Neuronal stem cell (in vitro differentiated cells): ENCODE measurements at regions not wholly inside any gene's neighbourhood (a gene's known extent, or its start where the extent isn't known, plus 50 kb on each side); places are given as distances from the start of the nearest gene placed in this dataset.
A peak's percentile ranks its signal among the peaks of the same experiment; 100 is the strongest.

Source experiments
- DNase-seq: peaks from one replicate; pipeline ENCODE4 v3.0.0-alpha.2; 2013; ENCODE audit warnings: low spot score
- H2AFZ ChIP-seq: one replicate; pipeline ENCODE4 v1.6.1; 2013; ENCODE audit warnings: mild to moderate bottlenecking, low read length, inconsistent platforms
- H2AK5ac ChIP-seq: 2 replicates; pipeline ENCODE4 v1.6.1; 2013; ENCODE audit warnings: low read depth, mild to moderate bottlenecking, inconsistent platforms, low read length, moderate library complexity, mixed read lengths
- H2BK120ac ChIP-seq: 2 replicates; pipeline ENCODE4 v1.6.1; 2013; ENCODE audit warnings: low read depth, mild to moderate bottlenecking, inconsistent platforms, low read length, moderate library complexity, mixed read lengths
- H2BK12ac ChIP-seq: one replicate; pipeline ENCODE4 v1.6.1; 2013; ENCODE audit warnings: low read length, inconsistent platforms
- H2BK15ac ChIP-seq: 2 replicates; pipeline ENCODE4 v1.6.1; 2013; ENCODE audit warnings: mild to moderate bottlenecking, low read length, inconsistent platforms, mixed read lengths
- H2BK5ac ChIP-seq: one replicate; pipeline ENCODE4 v1.6.1; 2013; ENCODE audit warnings: inconsistent platforms, mild to moderate bottlenecking, low read length, moderate library complexity
- H3K14ac ChIP-seq: one replicate; pipeline ENCODE4 v1.6.1; 2013; ENCODE audit warnings: low read length, inconsistent platforms
- H3K18ac ChIP-seq: 2 replicates; pipeline ENCODE4 v1.6.1; 2013; ENCODE audit warnings: low read length, inconsistent platforms
- H3K23ac ChIP-seq: 2 replicates; pipeline ENCODE4 v1.6.1; 2013; ENCODE audit warnings: low read depth, mild to moderate bottlenecking, mixed read lengths, low read length, inconsistent platforms; ENCODE audit not compliant: poor library complexity
- H3K27ac ChIP-seq: replicated peaks from 3 replicates; pipeline ENCODE4 v1.5.1; 2013; ENCODE audit warnings: low read length, inconsistent platforms
- H3K27me3 ChIP-seq, 3 experiments: 2 replicates each; pipeline ENCODE4 v1.6.1; 2013; ENCODE audit warnings: low read length in 3 of 3, mild to moderate bottlenecking in 2 of 3, inconsistent platforms in 1 of 3, low read depth in 1 of 3, mixed read lengths in 1 of 3, moderate library complexity in 1 of 3; ENCODE audit not compliant: control insufficient read depth in 3 of 3, insufficient read depth in 3 of 3
- H3K36me3 ChIP-seq, 2 donors: replicated peaks in 1 of 2; 2 replicates each; pipeline ENCODE4 v1.6.1; 2013; ENCODE audit warnings: low read length in 2 of 2; ENCODE audit not compliant: control insufficient read depth in 2 of 2, insufficient read depth in 2 of 2
- H3K4ac ChIP-seq: 2 replicates; pipeline ENCODE4 v1.6.1; 2013; ENCODE audit warnings: inconsistent platforms, mild to moderate bottlenecking, low read length, moderate library complexity
- H3K4me1 ChIP-seq, 2 donors: 1 replicate in 1 of 2; 2 replicates in 1 of 2; pipeline ENCODE4 v1.6.1; 2013; ENCODE audit warnings: low read length in 2 of 2, low read depth in 1 of 2; ENCODE audit not compliant: control insufficient read depth in 2 of 2, insufficient read depth in 1 of 2
- H3K4me2 ChIP-seq: one replicate; pipeline ENCODE4 v1.6.1; 2013; ENCODE audit warnings: mild to moderate bottlenecking, low read length, inconsistent platforms; ENCODE audit not compliant: insufficient read depth, poor library complexity, severe bottlenecking
- H3K4me3 ChIP-seq, 2 donors: 2 replicates each; pipeline ENCODE4 v1.5.1; 2013; ENCODE audit warnings: low read length in 2 of 2, mild to moderate bottlenecking in 2 of 2, inconsistent platforms in 1 of 2, moderate library complexity in 1 of 2
- H3K79me1 ChIP-seq: one replicate; pipeline ENCODE4 v1.6.1; 2013; ENCODE audit warnings: low read depth, mild to moderate bottlenecking, inconsistent platforms, low read length, moderate library complexity
- H3K9ac ChIP-seq: one replicate; pipeline ENCODE4 v1.6.1; 2013; ENCODE audit warnings: mild to moderate bottlenecking, low read depth, low read length, inconsistent platforms; ENCODE audit not compliant: poor library complexity
- H3K9me3 ChIP-seq, 2 donors: replicated peaks in 1 of 2; 2 replicates each; pipeline versions ENCODE3 to v1.6.1; 2013; ENCODE audit warnings: low read length in 2 of 2, mild to moderate bottlenecking in 2 of 2, inconsistent platforms in 1 of 2, low read depth in 1 of 2, mixed read lengths in 1 of 2, moderate library complexity in 1 of 2; ENCODE audit not compliant: control insufficient read depth in 2 of 2, insufficient read depth in 1 of 2
- H4K8ac ChIP-seq: one replicate; pipeline ENCODE4 v1.6.1; 2013; ENCODE audit warnings: low read depth, mild to moderate bottlenecking, inconsistent platforms, low read length, moderate library complexity
- H4K91ac ChIP-seq: one replicate; pipeline ENCODE4 v1.6.1; 2013; ENCODE audit warnings: low read length, low read depth, mild to moderate bottlenecking, inconsistent platforms; ENCODE audit not compliant: poor library complexity
- WGBS, 2 donors: extraction: QIAGEN DNeasy Blood & Tissue Kit; methylation state at CpG; one replicate each; pipeline ENCODE4 v1.1.7; 2013; ENCODE audit warnings: missing lambda C conversion rate in 2 of 2, mixed read lengths in 1 of 2; ENCODE audit not compliant: insufficient read length in 2 of 2, insufficient replicate concordance in 1 of 2; ENCODE audit errors: extremely low coverage in 2 of 2; 5-methylcytosine and 5-hydroxymethylcytosine counted together

DNA sequence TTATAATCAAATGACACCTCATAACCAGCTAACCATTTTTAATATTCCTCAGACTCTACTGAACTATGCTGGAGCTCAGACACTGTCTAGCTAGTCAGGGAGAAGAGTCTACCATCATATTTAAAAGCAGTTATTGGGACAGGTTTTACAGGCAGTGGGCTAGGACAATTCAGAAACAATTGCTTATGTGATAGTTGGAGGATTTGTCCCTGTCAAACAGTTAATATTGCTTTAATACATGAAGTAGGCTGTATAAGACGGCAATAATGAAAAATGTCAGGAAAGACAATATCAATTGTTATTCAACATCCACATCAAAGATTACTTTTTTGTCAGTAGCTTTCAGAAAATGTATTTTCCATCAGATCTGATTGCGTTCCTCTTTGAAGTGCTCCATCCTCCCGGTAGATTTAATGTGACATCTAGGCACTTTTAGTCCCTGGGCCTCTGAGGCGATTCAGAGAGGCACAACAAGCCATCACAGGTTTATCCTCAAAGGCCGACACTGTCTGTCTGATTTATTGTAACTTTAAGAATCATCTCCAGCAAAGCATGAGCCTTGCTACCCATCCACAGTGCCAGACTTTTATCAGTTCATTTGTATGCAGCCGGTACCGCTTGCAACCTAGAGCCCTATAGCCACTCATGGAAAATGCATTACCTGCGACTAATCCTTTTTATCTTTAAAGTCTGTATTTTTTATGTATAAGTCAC lies 152.2 kb downstream of the PSAT1 start:
- Histone ChIP-seq H3K36me3 (no peaks in the 10 kb centered on the region), H2AFZ (no peak overlapping the region), H3K14ac (no peak overlapping the region), H3K4ac (no peak overlapping the region), H4K8ac (no peak overlapping the region), H2BK5ac (no peak overlapping the region), H3K4me1 (peaks cover 0 to 2% of the 10 kb centered on the region in 2 donors), H3K9me3 (peaks cover 0 to 2% of the 10 kb centered on the region in 2 donors), H3K4me3 (no peak overlapping the region), H2BK12ac (no peak overlapping the region), H3K27ac (no peak overlapping the region), H3K9ac (no peak overlapping the region), H3K27me3 (no peaks in the 10 kb centered on the region), H2BK120ac (no peak overlapping the region), H3K4me2 (no peak overlapping the region), H2AK5ac (no peak overlapping the region), H2BK15ac (no peak overlapping the region), H4K91ac (no peak overlapping the region), H3K79me1 (no peaks in the 10 kb centered on the region), H3K18ac (no peak overlapping the region), H3K23ac (no peak overlapping the region)
- no CpG with 5 or more reads among the region's 8 CpGs for WGBS, 2 donors
- no peak for DNase-seq

DNA sequence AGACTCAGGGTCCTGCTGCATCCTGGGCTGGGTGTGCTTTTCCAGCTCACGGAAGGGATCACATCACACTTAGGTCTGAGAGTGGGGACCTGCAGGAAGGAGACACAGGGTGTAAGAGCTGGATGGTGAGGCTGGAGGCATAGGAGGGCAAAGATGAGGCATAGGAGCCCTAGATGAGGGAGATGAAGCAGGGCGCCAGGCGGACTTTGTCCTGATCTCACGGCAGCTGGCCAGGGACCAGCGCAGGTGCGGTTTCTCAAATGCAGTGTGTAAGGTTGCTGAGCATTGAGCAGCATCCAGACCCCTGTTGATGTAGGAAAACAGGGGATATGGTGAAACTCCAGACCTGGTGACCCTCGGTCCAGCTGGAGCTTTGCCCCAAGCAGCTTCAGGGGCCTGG lies 156.5 kb downstream of the PSAT1 start:
- no peak for DNase-seq
- no peaks in the 10 kb centered on the region for H3K9me3 ChIP-seq
- no peak overlapping the region for H3K4ac ChIP-seq
- no peak overlapping the region for H2BK12ac ChIP-seq
- H4K91ac ChIP-seq, result no peak overlapping the region
- H3K27me3 ChIP-seq, result no peaks in the 10 kb centered on the region
- H2BK120ac ChIP-seq, result no peak overlapping the region
- H3K4me2 ChIP-seq, result no peak overlapping the region
- H2AK5ac ChIP-seq, result peak overlapping the region; percentile 5
- no peak overlapping the region for H3K14ac ChIP-seq
- H3K4me1 ChIP-seq, result peaks cover 0 to 2% of the 10 kb centered on the region in 2 donors
- no peak overlapping the region for H2BK5ac ChIP-seq
- no peak overlapping the region for H3K9ac ChIP-seq
- no peaks in the 10 kb centered on the region for H3K79me1 ChIP-seq
- no peak overlapping the region for H3K4me3 ChIP-seq
- no peak overlapping the region for H3K23ac ChIP-seq
- H3K27ac ChIP-seq, result no peak overlapping the region
- peak overlapping the region; percentile 40 for H3K18ac ChIP-seq
- no peak overlapping the region for H4K8ac ChIP-seq
- no CpG with 5 or more reads among the region's 7 CpGs for WGBS, 2 donors
- no peak overlapping the region for H2AFZ ChIP-seq
- no peak overlapping the region for H2BK15ac ChIP-seq
- H3K36me3 ChIP-seq, result no peaks in the 10 kb centered on the region

- no peaks in the 10 kb centered on the region for H3K79me1 ChIP-seq
- no peak overlapping the region for H2AFZ ChIP-seq
- no peak overlapping the region for H2BK12ac ChIP-seq
- H2BK15ac ChIP-seq, result no peak overlapping the region
- H3K36me3 ChIP-seq, result no peaks in the 10 kb centered on the region
- no CpG with 5 or more reads among the region's 2 CpGs for WGBS, 2 donors
- no peak overlapping the region for H4K8ac ChIP-seq
- H3K9ac ChIP-seq, result no peak overlapping the region
- no peak overlapping the region for H3K14ac ChIP-seq
- no peak overlapping the region for H3K4me3 ChIP-seq
- no peaks in the 10 kb centered on the region for H3K4me1 ChIP-seq
- H4K91ac ChIP-seq, result no peak overlapping the region
- H3K9me3 ChIP-seq, result peaks cover 0 to 1% of the 10 kb centered on the region in 2 donors
- no peak overlapping the region for H3K4ac ChIP-seq
- no peak overlapping the region for H3K4me2 ChIP-seq
- H2BK120ac ChIP-seq, result no peak overlapping the region
- no peak overlapping the region for H2AK5ac ChIP-seq
- H3K18ac ChIP-seq, result no peak overlapping the region
- no peak overlapping the region for H2BK5ac ChIP-seq
- no peak overlapping the region for H3K23ac ChIP-seq
- H3K27me3 ChIP-seq, result no peaks in the 10 kb centered on the region
- no peak for DNase-seq
- no peak overlapping the region for H3K27ac ChIP-seq
These were observed 165.7 kb downstream of the PSAT1 start for GRCh38 chr9:78462611-78463010.

GRCh38 chr9:78463750-78464149 lies 166.8 kb downstream of the PSAT1 start:
- no peak for DNase-seq
- H4K8ac ChIP-seq, result no peak overlapping the region
- peaks cover 0 to 2% of the 10 kb centered on the region in 2 donors for H3K4me1 ChIP-seq
- no peak overlapping the region for H3K4me3 ChIP-seq
- H3K23ac ChIP-seq, result no peak overlapping the region
- H3K9ac ChIP-seq, result no peak overlapping the region
- H2BK5ac ChIP-seq, result no peak overlapping the region
- WGBS, 2 donors, result no CpG with 5 or more reads among the region's 3 CpGs
- H3K4me2 ChIP-seq, result no peak overlapping the region
- no peak overlapping the region for H3K14ac ChIP-seq
- H4K91ac ChIP-seq, result no peak overlapping the region
- no peak overlapping the region for H2AFZ ChIP-seq
- no peak overlapping the region for H2BK12ac ChIP-seq
- H3K18ac ChIP-seq, result no peak overlapping the region
- H3K4ac ChIP-seq, result no peak overlapping the region
- H2BK15ac ChIP-seq, result no peak overlapping the region
- H3K27me3 ChIP-seq, result no peaks in the 10 kb centered on the region
- H2AK5ac ChIP-seq, result no peak overlapping the region
- H2BK120ac ChIP-seq, result no peak overlapping the region
- H3K36me3 ChIP-seq, result no peaks in the 10 kb centered on the region
- no peak overlapping the region for H3K27ac ChIP-seq
- H3K79me1 ChIP-seq, result no peaks in the 10 kb centered on the region
- peaks cover 0 to 4% of the 10 kb centered on the region in 2 donors for H3K9me3 ChIP-seq
